ENCODE measurements at regions not wholly inside any gene's neighbourhood (a gene's known extent, or its start where the extent isn't known, plus 50 kb on each side); places are given as distances from the start of the nearest gene placed in this dataset.
"Not testable (repeated sequence)": the region's sequence is repeated elsewhere in the genome, so short reads cannot be mapped to it uniquely, and the experiment has no call there.

DNA sequence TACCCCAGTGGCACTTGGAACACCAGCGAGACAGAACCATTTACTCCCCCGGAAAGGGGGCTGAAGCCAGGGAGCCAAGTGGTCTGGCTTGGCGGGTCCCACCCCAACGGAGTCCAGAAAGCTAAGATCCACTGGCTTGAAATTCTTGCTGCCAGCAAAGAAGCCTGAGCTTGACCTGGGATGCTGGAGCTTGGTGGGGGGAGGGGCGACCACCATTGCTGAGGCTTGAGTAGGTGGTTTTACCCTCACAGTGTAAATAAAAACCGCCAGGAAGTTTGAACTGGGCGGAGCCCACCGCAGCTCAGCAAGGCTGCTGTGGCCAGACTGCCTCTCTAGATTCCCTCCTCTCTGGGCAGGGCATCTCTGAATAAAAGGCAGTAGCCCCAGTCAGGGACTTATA, 62.8 kb downstream of the RPS24 start:
- not testable (repeated sequence) for DNase-seq (ENCODE audit: low read depth, low spot score)

DNA sequence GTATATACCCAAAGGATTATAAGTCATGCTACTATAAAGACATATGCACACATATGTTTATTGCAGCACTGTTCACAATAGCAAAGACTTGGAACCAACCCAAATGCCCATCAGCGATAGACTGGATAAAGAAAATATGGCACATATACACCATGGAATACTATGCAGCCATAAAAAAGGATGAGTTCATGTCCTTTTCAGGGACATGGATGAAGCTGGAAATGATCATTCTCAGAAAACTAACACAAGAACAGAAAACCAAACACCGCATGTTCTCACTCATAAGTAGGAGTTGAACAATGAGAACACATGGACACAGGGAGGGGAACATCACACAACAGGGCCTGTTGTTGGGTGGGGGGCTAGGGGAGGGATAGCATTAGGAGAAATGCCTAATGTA, 68.9 kb downstream of the RPS24 start:
- not testable (repeated sequence) for DNase-seq (ENCODE audit: low read depth, low spot score)

DNA sequence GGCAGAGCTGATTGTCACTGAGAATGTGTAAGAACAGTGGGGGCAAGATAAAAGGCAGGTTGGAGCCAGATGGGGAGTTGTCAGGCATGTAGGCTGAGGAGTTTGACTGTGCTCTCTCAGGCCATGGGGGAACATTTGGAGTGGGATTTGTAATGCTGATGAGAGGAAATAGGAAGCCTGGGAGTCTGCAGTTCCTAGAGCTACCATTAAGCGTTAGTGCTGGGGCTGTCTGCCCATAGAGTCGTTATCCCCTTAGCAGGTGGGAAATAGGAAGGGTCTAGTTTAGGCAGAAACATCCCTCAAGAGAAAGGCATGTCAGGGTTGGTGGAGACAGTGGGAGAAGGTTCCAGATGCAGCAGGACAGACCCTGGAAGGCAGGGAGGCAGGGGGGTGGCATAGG, 75.5 kb downstream of the RPS24 start:
- DNase-seq (ENCODE audit: low read depth, low spot score) = no peak

DNA sequence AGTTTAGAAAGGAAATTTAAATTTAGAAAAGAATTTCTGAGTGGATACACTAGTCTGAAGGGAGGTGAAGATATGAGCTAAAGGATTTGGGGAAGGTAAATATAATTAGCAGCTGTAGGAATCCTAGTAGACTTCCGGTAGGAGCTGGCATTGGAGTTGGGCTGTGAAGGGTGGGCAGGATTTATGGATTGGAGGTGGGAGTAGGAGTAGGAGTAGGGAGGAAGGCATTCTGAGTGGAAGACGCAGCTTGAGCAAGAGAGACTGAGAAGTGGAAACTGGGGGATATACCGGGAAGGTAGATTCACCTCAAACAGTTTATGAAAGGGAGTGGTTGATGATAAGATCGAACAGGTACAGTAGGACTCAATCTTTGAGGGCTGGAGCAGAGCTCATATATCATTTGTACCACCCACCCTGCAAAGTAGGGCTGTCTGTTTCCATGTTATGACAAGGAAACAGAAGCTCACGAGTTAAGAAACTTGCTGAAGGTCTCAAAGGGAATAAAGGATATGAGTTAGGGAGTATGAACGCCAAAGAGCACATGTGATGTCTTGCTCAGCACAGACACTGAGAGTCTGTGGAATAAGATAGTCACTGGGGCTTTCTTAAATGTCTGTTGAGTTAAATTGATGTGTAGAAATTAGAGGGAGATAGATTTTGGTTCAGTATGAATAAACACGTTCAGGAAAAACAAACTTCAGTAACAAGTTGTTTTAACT, 81.6 kb downstream of the RPS24 start:
- DNase-seq (ENCODE audit: low read depth, low spot score) = no peak

DNA sequence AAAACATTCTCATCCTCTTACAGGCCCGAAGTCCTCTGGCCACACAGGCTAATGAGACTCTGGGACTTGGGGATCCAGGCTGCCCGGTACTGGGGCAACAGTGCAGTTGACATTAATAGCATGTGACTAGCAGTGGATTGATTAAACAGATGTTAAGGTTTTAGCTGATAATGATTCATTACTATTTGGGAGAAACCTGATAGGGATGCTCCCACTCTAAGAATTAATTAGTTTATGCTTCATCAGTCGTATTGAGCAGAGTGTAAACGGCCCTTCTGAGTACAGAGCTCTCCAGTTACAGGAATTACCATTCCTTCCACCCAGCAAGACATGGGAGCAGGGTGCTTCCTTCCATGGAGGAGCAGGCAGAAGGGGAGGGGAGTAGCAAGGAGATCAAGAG, 82.7 kb downstream of the RPS24 start:
- no peak for DNase-seq (ENCODE audit: low read depth, low spot score)

DNA sequence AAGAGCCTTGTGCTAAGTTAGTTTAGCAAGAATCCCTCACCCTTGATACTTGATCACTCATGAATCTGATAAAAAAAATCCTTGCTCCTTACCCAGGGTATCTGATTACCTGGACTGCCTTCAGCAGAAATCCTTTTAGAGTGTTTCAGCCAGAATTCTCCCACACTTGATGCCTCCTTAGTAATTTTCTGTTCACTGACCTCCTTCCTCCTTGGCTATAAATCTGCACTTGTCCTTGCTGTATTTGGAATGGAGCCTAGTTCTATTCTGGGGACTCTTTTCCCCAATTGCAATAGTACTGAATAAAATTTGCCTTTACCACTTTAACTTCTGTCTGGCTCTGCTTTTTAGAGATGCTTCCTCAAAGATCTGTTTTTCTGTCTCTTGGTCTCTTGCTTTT, 84.9 kb downstream of the RPS24 start:
- DNase-seq (ENCODE audit: low read depth, low spot score) = no peak

DNA sequence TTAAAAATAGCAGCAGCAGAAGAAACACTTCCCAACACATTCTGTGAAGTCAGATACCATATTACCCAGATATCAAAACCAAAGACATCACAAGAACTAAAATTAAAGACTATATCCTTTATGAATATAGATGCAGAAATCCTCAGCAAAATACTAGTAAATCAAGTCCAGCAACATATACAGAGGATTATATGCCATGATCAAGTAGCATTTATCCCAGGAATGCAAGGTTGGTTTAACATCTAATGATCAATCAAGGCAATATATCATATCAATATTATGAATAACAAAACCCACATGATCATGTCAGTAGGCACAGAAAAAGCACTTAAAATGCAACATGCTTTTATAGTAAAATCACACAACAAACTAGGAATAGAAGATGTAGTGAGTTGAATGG, 88.1 kb downstream of the RPS24 start:
- no peak for DNase-seq (ENCODE audit: low read depth, low spot score)

DNA sequence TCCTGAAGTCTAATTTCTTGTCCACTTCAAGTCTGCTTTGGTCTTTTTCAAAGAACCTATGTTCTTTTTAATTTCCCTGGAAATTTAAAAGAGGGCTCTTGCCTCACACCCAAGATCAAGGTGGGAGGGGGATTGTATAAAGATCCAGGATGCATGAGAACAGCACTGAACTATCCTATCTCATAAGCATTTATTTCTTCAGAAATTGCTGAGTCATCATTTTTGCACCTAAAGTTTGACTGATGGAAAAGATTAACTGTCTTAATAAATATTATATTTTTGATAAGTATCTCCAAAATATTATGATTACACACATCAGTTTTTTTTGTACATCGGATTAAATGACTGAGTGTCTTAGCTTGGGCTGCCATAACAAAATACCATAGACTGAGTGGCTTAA, 90.5 kb downstream of the RPS24 start:
- no peak for DNase-seq (ENCODE audit: low read depth, low spot score)

DNA sequence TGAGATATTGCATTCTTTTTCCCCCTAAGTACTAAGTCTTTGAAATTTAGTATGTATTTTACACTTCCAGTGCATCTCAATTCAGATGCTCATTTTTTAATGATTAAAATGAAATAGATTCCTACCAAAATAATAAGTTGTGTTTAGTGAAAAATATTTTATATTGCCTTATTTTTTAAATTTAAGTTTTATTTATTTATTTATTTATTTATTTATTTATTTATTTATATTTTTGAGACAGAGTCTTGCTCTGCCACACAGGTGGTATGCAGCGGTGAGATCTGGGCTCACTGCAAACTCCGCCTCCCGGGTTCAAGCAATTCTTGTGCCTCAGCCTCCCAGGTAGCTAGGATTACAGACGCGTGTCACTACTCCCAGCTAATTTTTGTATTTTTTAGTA, 95.5 kb downstream of the RPS24 start:
- no peak for DNase-seq (ENCODE audit: low read depth, low spot score)

DNA sequence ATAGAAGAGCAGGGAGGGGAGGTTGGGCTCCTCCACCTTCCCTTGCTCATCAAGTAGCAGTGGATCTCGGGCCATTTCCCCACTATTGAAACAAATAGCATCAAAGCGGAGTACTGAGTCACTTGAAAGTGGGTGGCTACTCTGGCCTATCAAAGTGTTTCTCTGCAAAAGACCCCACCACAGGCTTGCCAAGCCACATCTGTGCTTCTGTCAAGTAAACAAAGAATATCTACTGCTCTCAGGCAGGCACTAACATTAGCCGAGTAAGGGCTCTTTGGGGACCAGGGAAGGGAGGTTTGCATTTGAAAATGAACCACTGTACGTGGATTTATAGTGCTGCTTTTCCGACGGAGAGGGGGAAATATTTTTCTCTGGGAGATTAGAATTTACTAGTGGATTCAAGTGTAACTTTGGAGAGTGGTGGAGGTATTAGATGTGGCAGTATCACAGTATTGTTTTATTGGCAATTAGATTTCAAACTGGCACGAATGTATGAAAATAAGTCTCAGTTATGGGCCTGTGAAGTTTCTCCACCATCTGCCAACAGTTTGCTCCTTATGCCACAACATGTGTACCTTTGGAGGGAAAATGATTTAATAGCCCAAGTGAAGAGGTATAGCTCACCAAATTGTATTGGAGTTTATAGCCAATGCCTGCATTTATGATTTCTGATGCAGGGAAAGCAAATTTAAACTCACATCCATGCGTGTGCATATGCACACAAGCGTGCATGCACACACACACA, 97.5 kb downstream of the RPS24 start:
- DNase-seq (ENCODE audit: low read depth, low spot score) = no peak

DNA sequence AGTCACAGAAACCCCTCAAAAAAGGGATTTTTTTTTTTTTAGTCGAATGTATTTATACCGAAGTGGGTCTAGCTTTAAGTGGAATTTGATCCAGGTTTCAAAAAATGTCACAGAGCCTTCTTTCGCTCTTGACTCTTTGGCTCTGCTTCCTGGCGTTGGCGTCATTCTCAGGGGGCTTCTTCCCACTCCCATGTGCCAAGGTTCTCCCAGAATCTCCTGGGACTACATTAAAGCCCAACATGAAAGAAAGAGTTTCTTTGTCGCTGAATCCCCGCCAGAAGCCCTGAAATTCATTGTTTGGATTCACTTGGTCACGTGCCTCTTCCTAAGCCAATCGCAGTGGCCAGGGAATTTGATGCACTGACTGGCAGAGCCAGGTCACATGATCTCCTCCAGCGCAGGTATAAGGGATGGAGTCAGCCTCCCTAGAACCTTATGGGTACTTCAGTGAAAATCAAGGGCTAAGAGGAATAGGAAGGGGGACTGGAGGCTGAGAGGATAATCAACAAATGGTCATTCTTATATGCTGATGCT, 101.2 kb downstream of the RPS24 start:
- DNase-seq (ENCODE audit: low read depth, low spot score) = no peak

DNA sequence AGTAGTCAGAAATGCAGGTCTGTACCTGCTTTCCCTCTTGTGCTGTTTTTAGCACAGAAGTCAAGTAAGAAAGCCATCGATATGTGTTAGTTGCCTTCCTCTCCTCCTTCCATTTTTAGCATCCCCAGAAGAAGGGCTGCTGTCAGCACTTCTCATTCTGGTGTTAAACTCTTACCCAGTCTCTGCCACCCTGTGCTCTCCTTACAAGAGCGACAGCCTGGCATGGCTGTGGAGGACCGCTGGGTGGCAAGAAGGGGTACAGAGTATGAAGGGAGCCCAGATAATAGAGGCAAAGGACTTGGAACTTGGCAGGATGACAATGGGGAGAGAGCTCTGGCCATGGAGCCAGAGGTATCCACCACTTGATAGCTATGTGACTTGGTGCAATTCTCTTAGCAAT, 103.5 kb downstream of the RPS24 start:
- DNase-seq (ENCODE audit: low read depth, low spot score) = no peak

DNA sequence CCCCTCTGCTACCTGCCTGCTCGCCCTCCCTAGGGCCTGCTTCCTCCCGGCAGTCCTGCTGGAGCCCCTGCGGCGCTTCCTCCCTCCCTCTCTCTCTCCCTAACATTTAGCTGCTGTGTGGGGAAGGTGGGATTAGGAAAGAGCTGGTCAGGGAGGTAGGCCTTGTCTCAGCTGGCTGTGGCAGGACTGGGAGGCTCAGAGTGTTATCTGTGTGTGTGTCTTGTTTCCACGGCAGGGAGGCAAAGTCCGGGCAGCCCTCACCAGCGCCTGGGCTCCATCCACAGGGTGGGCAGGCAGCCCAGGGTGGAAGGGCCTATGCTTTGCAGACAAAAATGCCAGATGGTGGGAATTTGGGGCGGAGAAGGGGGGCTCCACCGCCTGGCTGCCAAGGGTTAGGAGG, 105.7 kb downstream of the RPS24 start:
- DNase-seq (ENCODE audit: low read depth, low spot score) = no peak

DNA sequence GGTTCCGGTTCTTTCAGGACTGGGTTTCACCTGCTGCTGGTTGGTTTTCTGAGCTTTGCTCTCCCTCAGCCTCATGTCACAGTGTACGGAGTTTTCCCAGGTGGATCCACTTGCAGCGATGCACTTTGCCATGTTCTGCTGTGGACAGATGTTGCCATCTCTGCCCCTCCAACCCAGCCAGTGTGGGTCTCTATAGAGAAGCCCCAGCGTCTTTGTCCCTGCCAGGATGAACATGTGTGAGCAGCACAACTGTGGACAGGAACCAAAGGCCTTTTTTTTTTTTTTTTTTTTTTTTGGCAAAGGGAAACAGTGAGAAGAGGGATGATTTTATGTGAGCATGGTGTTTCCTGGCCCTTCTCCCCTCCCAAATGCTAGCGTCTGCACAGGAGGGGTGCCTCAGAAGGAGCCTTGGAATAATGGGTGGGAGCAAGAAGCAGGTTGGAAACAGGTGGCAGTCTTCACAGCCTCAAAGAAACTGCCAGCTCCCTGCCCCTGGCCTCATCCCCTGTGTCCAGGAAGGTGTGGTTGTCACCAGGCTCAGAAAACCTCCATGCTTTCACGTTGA, 106.5 kb downstream of the RPS24 start:
- no peak for DNase-seq (ENCODE audit: low read depth, low spot score)

DNA sequence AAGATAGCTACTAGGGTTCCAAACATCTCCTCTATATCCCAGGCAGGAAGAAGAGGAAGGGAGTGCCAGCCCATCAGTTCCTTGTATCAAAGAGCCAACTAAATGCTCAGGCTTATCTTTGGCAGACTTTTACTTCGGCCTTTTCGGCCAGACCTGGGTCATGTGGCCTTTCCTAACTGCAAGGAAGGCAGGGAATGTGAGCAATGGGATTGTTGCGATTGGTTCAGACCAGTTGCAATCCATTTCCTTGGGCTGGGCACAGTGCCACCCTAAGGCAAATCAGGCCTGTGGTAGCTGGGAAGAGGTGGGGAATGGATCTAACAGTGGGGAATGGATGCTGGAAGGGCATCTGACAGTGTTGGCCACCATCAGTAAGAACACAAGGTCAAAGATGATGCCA, 109.9 kb downstream of the RPS24 start:
- no peak for DNase-seq (ENCODE audit: low read depth, low spot score)

DNA sequence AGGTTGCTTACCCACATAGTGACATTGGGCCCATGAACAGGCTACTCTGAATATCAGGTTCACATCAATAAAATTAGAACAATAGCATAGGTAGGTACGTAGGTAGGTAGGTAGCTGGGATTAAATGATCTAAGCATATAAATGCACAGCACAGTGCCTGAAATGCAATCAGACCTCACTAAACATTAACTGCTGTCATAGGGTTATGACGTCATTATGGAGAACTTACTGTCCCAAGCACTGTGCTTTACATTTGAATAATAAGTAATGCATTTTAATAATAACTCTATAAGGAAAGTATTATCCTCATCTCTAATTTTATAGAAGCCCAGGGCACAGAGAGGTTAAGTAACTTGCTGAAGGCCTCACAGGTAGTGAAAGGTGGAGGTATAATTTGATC, 112.5 kb downstream of the RPS24 start:
- no peak for DNase-seq (ENCODE audit: low read depth, low spot score)

DNA sequence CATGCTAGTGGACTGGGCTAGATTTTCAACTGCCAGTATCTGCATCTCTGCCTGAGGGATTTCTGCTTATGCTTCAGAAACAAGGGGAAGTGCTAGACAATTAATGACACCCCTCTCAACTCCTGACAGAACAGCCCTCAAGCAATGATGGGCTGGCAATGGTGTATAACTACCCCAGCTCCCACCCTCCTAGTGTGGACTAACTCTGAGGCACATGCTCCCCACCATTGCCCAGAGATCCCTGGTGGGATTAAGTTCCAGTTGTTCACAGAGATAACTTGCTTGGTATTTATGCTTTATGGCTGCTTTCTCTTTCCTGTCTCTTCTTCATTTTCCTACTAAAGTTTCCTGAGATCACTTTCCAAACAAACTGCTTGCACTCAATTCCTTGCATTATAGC, 113.5 kb downstream of the RPS24 start:
- DNase-seq (ENCODE audit: low read depth, low spot score) = no peak

DNA sequence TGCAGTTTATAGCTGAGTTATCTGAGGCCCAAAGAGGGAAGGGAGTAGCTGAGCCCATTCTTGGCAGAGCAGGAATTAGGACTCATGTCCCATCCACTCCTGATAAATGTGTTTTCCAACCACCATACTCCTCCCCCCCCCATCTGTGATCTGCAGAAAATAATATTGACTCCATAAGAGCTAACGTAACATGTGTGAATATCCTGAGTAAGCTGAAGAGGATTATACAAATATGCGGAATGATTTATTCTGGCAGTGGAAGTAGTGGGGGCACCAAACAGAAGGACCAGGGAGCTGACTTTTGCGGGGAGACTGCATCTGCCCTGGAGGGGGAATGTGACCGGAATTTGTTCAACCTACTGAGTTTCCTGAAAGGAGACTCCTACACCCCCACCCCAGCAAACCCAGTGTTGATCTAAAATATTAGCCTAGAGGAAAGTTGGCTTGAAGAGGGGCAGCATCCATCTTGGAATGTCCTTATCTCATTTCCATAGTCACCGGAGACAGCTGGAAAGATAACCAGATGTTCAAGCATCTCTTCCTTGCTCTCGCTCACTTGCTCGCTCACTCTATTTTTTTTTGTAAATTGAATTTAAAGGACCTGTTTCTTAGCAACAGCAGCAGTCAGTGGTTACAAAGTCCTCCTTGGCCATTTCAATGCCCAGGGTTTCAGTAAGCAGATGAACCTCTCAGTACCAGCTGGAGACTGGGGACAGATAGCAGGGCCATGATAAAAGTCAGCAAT, 114.7 kb downstream of the RPS24 start:
- no peak for DNase-seq (ENCODE audit: low read depth, low spot score)

DNA sequence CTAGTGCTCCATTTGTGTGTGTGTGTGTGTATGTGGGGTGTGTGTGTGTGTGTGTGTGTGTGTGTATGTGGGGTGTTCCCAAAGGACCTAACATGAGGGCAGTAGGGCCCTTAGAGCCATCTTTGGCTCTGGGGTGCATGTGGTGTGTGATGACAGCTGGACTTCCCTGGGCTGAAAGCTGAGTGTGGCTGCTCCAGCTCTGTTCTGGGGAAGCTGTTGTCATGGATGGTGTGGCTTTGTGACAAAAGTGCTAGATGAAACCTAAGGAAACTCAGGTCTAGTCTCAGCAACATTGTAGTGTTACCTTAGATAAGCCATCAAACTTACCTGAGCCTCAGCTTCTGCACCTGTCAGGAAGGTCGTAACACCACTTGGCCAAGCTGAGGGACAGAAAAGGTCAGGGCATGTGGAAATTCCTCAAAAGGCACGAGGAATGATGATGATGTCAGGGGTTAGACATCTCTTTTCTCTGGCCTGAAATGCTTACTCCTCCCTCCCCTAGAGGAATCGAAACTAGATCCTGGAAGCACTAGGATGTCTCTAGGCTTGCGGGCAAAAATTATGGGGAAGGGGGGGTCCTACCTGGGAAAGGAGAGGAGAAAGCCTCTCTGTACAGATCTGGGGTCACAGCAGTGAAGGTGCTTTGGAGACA, 115.4 kb downstream of the RPS24 start:
- no peak for DNase-seq (ENCODE audit: low read depth, low spot score)

DNA sequence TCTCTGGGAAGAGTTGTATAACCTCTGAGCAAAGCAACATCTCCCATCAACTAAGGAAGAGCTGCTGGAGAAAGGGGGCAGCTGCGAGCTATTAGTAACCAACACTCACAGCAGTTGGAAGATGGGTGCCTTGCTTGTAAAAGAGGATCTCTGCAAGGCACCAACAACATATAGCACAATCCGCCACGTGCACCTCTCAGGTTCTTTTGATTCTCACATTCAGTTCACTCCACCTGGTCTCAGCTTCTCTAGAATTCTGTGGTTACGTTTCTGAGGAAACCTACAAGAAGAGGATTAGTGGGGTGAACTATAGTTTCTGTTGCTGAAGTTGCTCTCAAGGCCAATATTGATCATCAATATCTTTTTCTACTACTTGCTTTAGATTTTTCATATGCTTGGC, 117.1 kb downstream of the RPS24 start:
- no peak for DNase-seq (ENCODE audit: low read depth, low spot score)

DNA sequence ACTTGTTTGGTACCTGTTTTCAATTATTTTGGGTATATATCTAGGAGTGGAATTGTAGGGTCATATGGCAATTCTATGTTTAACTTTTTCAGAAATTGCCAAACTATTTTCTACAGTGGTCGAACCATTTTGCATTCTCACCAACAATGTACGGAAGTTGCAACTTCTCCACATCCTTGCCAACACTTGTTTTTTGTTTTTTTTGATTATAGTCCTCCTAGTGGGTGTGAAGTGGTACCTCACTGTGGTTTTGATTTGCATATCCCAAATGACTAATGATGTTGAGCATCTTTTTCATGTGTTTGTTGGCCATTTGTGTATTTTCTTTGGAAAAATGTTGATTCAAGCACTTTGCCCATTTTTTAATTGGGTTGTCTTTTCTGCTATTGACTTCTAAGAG, 122.1 kb downstream of the RPS24 start:
- no peak for DNase-seq (ENCODE audit: low read depth, low spot score)

DNA sequence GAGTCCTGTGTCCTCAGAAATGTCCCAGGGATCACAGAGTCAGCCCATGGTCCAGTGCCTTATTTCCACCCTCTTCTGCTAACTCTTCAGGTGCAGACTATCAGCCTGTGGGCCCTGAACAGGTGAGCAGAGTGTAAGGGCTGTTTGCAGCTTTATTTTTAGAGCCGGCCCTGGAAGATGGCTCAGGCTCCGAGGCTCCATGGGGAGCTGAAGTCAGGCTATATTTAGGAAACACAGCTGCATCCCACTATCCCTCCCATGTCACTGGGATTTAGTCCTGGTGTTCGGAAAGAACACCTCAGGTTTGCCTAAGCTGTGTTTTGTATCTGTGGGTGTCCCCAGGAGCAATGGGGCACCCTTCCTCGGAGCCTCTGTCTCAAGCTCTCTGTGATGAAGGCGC, 126.9 kb downstream of the RPS24 start:
- no peak for DNase-seq (ENCODE audit: low read depth, low spot score)

Data from brain pericyte (primary cell).